ENCODE measurements at regions not wholly inside any gene's neighbourhood (a gene's known extent, or its start where the extent isn't known, plus 50 kb on each side); places are given as distances from the start of the nearest gene placed in this dataset.

DNA sequence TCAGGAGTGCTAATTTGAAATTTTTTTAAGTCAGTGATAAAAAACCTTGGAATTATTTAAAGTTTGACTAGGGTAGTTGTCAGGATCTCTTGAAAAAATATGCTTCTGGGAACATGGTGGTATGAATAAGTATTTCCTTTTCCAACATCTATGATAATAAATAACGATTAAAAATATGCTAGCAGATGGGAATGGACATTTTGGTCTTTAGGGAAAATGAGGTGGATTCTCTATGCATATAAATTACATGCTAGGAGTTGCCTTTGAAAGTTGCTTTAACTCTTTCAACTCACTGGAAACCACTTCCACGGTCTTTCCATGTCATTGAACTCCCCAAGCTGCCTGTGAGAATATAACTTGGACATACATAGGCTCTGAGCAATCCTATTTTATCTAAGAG, 731.5 kb upstream of the MARCKS start:
- H3K4me3 ChIP-seq (ENCODE audit: low read depth, low read length), result no peak overlapping the region
- TF ChIP-seq, protein P1, sequence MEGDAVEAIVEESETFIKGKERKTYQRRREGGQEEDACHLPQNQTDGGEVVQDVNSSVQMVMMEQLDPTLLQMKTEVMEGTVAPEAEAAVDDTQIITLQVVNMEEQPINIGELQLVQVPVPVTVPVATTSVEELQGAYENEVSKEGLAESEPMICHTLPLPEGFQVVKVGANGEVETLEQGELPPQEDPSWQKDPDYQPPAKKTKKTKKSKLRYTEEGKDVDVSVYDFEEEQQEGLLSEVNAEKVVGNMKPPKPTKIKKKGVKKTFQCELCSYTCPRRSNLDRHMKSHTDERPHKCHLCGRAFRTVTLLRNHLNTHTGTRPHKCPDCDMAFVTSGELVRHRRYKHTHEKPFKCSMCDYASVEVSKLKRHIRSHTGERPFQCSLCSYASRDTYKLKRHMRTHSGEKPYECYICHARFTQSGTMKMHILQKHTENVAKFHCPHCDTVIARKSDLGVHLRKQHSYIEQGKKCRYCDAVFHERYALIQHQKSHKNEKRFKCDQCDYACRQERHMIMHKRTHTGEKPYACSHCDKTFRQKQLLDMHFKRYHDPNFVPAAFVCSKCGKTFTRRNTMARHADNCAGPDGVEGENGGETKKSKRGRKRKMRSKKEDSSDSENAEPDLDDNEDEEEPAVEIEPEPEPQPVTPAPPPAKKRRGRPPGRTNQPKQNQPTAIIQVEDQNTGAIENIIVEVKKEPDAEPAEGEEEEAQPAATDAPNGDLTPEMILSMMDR (IDR thresholded peaks at IDR 0.05; ENCODE audit: low read depth, low read length), result no peak
- no peak for DNase-seq (ENCODE audit: low read depth, low spot score)
- in situ Hi-C loops (cut with HindIII; ENCODE audit: low sequenced_read_pairs), result no loop called here

DNA sequence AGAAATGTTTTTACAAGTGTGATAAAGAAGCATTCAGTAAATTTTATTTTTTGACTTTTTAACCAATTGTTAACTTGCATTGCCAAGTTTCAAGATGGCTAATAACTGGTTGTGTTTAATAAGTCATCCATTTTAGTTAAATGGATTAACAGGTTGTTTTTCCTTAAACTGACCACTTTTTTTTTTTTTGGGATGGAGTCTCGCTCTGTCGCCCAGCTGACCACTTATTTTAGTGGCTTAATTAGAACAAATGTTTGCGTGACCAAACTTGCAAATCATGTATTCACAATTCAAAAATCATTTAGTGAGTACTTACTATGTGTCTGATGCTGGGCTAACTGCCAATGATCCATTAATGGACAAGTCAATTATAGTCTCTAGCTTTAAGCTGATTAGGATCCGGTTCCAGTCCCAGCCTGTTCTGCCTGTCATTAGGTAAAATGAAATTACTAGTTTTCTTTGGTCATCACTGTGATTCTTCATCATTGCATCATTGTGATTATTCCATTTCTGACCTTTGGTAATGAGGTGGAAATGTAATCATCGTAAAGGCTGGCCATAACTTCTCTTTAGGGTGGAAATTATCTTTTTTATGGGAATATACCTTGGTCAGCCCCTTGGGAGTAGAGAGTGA, 729.2 kb upstream of the MARCKS start:
- TF ChIP-seq, protein P1 (IDR thresholded peaks at IDR 0.05; ENCODE audit: low read depth, low read length), result no peak
- H3K4me3 ChIP-seq (ENCODE audit: low read depth, low read length), result no peak overlapping the region
- DNase-seq (ENCODE audit: low read depth, low spot score), result no peak
- in situ Hi-C loops (cut with HindIII; ENCODE audit: low sequenced_read_pairs), result no loop called here

DNA sequence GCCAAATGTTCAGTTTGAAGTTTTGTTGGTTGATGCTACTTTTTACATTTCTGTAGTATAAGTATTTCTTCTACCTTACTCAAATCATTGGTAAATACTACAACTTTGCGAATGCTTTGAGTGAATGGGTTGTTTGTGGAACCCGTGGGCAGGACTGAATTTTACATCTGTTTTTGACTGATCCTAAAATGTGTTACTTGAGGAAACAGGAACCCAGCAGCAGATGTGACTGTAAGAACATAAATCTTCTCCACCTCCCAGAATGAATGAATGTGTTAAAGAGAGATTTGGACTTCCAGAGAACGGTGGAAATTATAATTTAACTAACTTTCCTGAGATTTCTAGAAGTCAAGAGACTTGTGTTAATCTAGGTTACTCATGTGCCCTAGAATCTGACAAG, 728.5 kb upstream of the MARCKS start:
- DNase-seq (ENCODE audit: low read depth, low spot score), result no peak
- in situ Hi-C loops (cut with HindIII; ENCODE audit: low sequenced_read_pairs), result no loop called here
- TF ChIP-seq, protein P1 (IDR thresholded peaks at IDR 0.05; ENCODE audit: low read depth, low read length), result no peak
- H3K4me3 ChIP-seq (ENCODE audit: low read depth, low read length), result no peak overlapping the region

DNA sequence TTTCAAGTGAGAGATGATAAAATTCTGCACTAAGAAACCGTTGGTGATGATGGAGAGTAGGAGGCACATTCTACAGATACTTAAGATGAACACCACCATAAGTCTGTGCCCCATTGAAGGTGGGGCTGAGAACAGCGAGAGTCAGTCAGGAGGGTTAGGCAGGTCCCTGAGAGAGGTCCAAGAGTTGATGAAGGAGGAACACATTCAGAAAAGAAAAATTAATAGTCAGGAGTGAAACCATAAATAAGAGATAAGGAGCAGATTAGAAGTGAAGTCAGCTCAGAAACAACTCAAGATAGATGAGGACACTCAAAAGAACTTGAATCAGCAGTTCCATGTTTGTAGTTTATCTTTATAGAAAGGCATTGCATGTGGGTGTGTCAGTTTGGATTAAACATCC, 727.2 kb upstream of the MARCKS start:
- no peak overlapping the region for H3K4me3 ChIP-seq (ENCODE audit: low read depth, low read length)
- TF ChIP-seq, protein P1 (IDR thresholded peaks at IDR 0.05; ENCODE audit: low read depth, low read length), result no peak
- in situ Hi-C loops (cut with HindIII; ENCODE audit: low sequenced_read_pairs), result no loop called here
- DNase-seq (ENCODE audit: low read depth, low spot score), result no peak

DNA sequence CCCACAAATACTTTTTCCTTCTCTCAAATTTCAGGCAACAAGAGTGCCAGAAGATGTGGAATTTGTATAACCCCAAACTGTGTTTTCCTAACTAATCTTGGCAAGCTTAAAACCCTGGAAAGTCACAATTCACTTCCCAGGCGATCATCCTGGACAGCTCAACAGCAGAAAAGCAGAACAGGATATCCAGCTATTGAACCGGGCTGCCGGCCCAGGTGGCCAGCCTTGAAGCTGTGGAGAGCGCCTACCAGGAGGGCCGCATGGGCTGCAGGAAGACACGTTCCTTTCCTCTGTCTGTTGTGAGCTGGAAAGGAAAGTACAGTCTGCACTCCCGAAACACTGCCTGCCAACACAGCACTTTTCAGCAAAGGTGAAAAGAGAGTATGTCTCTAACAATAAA, 719.7 kb upstream of the MARCKS start:
- no peak overlapping the region for H3K4me3 ChIP-seq (ENCODE audit: low read depth, low read length)
- TF ChIP-seq, protein P1 (IDR thresholded peaks at IDR 0.05; ENCODE audit: low read depth, low read length), result no peak
- in situ Hi-C loops (cut with HindIII; ENCODE audit: low sequenced_read_pairs), result no loop called here
- DNase-seq (ENCODE audit: low read depth, low spot score), result peak; percentile 71

DNA sequence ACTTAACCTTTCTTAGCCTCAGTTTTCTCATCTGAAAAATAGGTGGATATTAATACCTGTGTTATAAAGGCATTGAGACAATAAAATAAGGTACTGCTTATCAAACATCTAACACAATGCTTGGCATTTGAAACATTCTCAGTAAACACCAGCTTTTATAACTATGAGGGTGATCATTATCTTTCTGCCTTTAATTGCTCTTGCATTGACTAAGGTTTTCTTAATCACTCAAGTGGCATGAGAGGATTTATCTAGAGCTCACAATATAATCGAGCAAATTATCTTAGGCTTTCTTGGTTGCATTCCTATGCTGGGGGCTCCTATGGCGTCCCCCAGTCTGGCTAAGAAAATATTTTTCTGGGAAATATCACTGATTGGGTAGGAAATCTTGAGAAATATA, 716.4 kb upstream of the MARCKS start:
- no peak for DNase-seq (ENCODE audit: low read depth, low spot score)
- H3K4me3 ChIP-seq (ENCODE audit: low read depth, low read length), result no peak overlapping the region
- TF ChIP-seq, protein P1 (IDR thresholded peaks at IDR 0.05; ENCODE audit: low read depth, low read length), result no peak
- in situ Hi-C loops (cut with HindIII; ENCODE audit: low sequenced_read_pairs), result no loop called here

Measured in astrocyte of the spinal cord (primary cell).